Thyroid gland (tissue), 4 donors: ENCODE measurements at regions not wholly inside any gene's neighbourhood (a gene's known extent, or its start where the extent isn't known, plus 50 kb on each side); places are given as distances from the start of the nearest gene placed in this dataset.

ENCODE experiments used
- DNase-seq, 2 donors: peaks; one replicate each; pipeline ENCODE4 v3.0.0-alpha.2; 2019
- H3K27ac ChIP-seq, 3 donors: fragments of 200-600 bp; sonication (generic); 1 replicate in 2 of 3; 2 replicates in 1 of 3; pipeline ENCODE4 v1.5.1; 2016 to 2019; ENCODE audit warnings: mild to moderate bottlenecking in 1 of 3, moderate library complexity in 1 of 3
- H3K27me3 ChIP-seq: fragments of 200-600 bp; sonication (generic); one replicate; pipeline ENCODE4 v1.5.1; 2019
- H3K36me3 ChIP-seq, 2 donors: fragments of 200-600 bp; sonication (generic); one replicate each; pipeline ENCODE4 v1.5.1; 2016 to 2019
- H3K4me1 ChIP-seq, 2 donors: fragments of 200-600 bp; sonication (generic); one replicate each; pipeline ENCODE4 v1.5.1; 2017 to 2019
- H3K4me3 ChIP-seq, 3 donors: fragments of 200-600 bp; sonication (generic); replicated peaks in 1 of 3; 1 replicate in 2 of 3; 2 replicates in 1 of 3; pipeline ENCODE4 v1.5.1; 2016; ENCODE audit warnings: mild to moderate bottlenecking in 1 of 3
- H3K9me3 ChIP-seq: fragments of 200-600 bp; sonication (generic); one replicate; pipeline ENCODE4 v1.5.1; 2017
- POLR2A ChIP-seq, 2 donors: fragments of 450-650 bp; IDR thresholded peaks; one replicate each; pipeline ENCODE4 v1.6.1; 2017; ENCODE audit warnings: antibody characterized with exemption in 2 of 2, mild to moderate bottlenecking in 2 of 2, moderate library complexity in 1 of 2
- WGBS, 2 donors: methylation state at CpG; one replicate each; pipeline ENCODE4 v1.1.5; 2017; 5-methylcytosine and 5-hydroxymethylcytosine counted together
- intact Hi-C: fragments of 100-400 bp; cut with DNase I; formaldehyde crosslinking; loops from one replicate; pipeline ENCODE4 v1.15.1; 2023
- TF ChIP-seq, protein P1 (sequence below), 6 experiments: fragments of 200-600 bp in 3 of 6; fragments of 450-650 bp in 3 of 6; sonication (generic) in 3 of 6; IDR thresholded peaks; one replicate each; pipeline ENCODE4 v1.5.1; 2016 to 2019; ENCODE audit warnings: antibody characterized with exemption in 6 of 6, mild to moderate bottlenecking in 2 of 6, inconsistent platforms in 1 of 6, moderate library complexity in 1 of 6

GRCh38 chr17:13398853-13399252 is 202.9 kb downstream of the HS3ST3A1 start:
- intact Hi-C loops = no loop called here
- Histone ChIP-seq H3K4me1 (no peaks in the 10 kb centered on the region), H3K27me3 (no peaks in the 10 kb centered on the region), H3K9me3 (no peaks in the 10 kb centered on the region), H3K4me3 (no peak overlapping the region), H3K27ac (no peak overlapping the region), H3K36me3 (no peaks in the 10 kb centered on the region)
- 91% methylated on average over 1 of the region's 1 CpG for WGBS, 2 donors
- no peak for TF ChIP-seq POLR2A (IDR thresholded peaks at IDR 0.05)
- TF ChIP-seq, protein P1, sequence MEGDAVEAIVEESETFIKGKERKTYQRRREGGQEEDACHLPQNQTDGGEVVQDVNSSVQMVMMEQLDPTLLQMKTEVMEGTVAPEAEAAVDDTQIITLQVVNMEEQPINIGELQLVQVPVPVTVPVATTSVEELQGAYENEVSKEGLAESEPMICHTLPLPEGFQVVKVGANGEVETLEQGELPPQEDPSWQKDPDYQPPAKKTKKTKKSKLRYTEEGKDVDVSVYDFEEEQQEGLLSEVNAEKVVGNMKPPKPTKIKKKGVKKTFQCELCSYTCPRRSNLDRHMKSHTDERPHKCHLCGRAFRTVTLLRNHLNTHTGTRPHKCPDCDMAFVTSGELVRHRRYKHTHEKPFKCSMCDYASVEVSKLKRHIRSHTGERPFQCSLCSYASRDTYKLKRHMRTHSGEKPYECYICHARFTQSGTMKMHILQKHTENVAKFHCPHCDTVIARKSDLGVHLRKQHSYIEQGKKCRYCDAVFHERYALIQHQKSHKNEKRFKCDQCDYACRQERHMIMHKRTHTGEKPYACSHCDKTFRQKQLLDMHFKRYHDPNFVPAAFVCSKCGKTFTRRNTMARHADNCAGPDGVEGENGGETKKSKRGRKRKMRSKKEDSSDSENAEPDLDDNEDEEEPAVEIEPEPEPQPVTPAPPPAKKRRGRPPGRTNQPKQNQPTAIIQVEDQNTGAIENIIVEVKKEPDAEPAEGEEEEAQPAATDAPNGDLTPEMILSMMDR (IDR thresholded peaks at IDR 0.05) = no peak
- DNase-seq = no peak

GRCh38 chr17:13398091-13398490 is 203.6 kb downstream of the HS3ST3A1 start:
- no peaks in the 10 kb centered on the region for H3K36me3 ChIP-seq
- H3K4me1 ChIP-seq = no peaks in the 10 kb centered on the region
- H3K9me3 ChIP-seq = no peaks in the 10 kb centered on the region
- DNase-seq = no peak
- H3K27me3 ChIP-seq = no peaks in the 10 kb centered on the region
- no peak overlapping the region for H3K27ac ChIP-seq
- intact Hi-C loops = no loop called here
- 96 to 100% methylated on average over 1 of the region's 1 CpG for WGBS, 2 donors
- no peak overlapping the region for H3K4me3 ChIP-seq
- TF ChIP-seq, protein P1 (IDR thresholded peaks at IDR 0.05) = no peak
- TF ChIP-seq POLR2A (IDR thresholded peaks at IDR 0.05) = no peak

DNA sequence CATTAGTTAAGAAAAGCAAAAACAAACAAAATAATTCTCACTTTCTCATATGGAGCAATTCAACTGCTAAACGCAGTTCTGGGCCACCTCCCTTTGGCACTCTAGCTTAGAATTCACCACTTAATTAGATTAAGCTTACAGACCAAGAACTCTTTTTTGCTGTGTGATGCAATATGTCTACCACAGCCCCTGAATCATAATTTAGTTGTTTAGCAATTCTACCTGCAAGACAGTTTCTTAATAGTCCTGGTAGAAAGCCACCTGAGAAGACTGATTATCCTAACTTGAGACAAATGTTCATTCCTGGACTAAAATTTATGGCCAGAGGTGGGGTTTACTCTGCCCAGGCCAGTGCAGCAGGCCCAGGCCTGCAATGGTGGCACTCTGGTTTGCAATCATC is 205.9 kb downstream of the HS3ST3A1 start:
- TF ChIP-seq, protein P1 (IDR thresholded peaks at IDR 0.05) = no peak
- TF ChIP-seq POLR2A (IDR thresholded peaks at IDR 0.05) = no peak
- H3K36me3 ChIP-seq = no peaks in the 10 kb centered on the region
- H3K27me3 ChIP-seq = no peaks in the 10 kb centered on the region
- H3K4me1 ChIP-seq = no peaks in the 10 kb centered on the region
- no peak for DNase-seq
- H3K4me3 ChIP-seq = no peak overlapping the region
- peak overlapping the region in 1 of 3 donors; percentile 28 for H3K27ac ChIP-seq
- intact Hi-C loops = no loop called here
- 68 to 77% methylated on average over 1 of the region's 1 CpG for WGBS, 2 donors
- H3K9me3 ChIP-seq = no peaks in the 10 kb centered on the region

DNA sequence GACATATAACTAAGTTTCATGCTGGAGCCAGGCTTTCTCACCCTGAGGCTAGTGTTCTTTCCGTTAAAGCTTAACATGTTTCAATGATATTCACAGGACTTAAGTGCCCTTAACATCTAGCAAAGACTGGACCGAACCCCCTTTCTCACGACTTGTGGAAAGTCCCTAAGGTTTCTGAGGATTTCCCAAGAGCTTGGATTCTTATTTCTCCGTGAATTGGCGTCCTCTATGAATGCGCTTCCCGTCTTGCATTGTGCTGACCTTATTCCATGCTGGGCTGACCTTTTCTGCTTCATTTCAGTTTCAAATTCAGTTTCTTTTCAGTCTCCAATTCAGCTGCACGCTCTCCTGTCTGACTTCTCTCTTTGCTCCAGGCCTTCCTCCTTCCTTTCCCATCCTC is 206.4 kb downstream of the HS3ST3A1 start:
- Histone ChIP-seq H3K27me3 (no peaks in the 10 kb centered on the region), H3K27ac (peak overlapping the region in 1 of 3 donors; percentile 28), H3K36me3 (no peaks in the 10 kb centered on the region), H3K4me1 (no peaks in the 10 kb centered on the region), H3K4me3 (no peak overlapping the region), H3K9me3 (no peaks in the 10 kb centered on the region)
- no peak for TF ChIP-seq POLR2A (IDR thresholded peaks at IDR 0.05)
- TF ChIP-seq, protein P1 (IDR thresholded peaks at IDR 0.05) = no peak
- intact Hi-C loops = no loop called here
- DNase-seq = no peak
- WGBS, 2 donors = 69 to 81% methylated on average over 8 of the region's 8 CpGs

GRCh38 chr17:13393841-13394710 is 207.7 kb downstream of the HS3ST3A1 start:
- Histone ChIP-seq H3K27me3 (no peaks in the 10 kb centered on the region), H3K9me3 (no peaks in the 10 kb centered on the region), H3K4me1 (no peaks in the 10 kb centered on the region), H3K27ac (no peak overlapping the region), H3K36me3 (no peaks in the 10 kb centered on the region), H3K4me3 (no peak overlapping the region)
- TF ChIP-seq, protein P1 (IDR thresholded peaks at IDR 0.05) = no peak
- no peak for TF ChIP-seq POLR2A (IDR thresholded peaks at IDR 0.05)
- no peak for DNase-seq
- 88 to 89% methylated on average over 12 of the region's 12 CpGs for WGBS, 2 donors
- intact Hi-C loops = no loop called here
